ENCODE measurements at regions not wholly inside any gene's neighbourhood (a gene's known extent, or its start where the extent isn't known, plus 50 kb on each side); places are given as distances from the start of the nearest gene placed in this dataset.

DNA sequence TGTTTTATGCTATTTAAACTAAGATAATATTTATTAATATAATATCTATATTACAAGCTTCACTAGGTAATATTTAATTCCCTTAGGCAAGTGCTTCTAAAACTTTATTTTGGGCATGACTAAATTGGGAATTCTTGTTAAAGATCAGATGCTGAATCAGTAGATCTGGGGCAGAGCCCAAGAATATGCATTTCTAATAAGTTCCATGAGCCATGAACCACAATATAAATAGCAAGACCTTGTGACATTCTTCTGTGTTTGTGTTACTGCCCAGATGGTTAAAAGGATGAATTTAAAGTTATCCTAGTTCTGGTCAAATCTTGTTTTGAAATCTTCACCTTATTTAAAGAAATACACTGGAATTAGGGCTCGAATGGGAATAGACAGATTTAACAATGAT is 258.4 kb upstream of the CACNA2D1 start:
- POLR2A ChIA-PET: no interaction called here

DNA sequence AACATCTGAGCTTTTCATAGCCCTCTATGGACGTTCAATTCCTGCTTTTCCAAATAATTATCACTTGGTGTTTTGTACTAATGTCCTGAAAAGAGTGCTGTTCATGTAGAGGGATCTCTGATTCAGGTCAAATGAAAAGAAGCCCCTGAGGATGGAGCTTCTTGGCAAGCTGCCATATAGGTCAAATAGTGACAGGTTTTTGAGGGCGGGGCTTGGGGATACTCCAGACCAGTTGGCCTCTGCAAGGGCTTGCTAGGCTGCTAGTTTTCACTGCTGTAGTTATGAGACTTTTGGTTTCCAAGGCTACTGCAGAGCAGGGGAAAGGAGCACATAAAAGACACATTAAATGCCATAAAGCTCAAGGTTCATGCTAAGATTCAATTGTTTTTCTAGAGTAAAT is 257.2 kb upstream of the CACNA2D1 start:
- H3K4me2 ChIP-seq: no peak overlapping the region

More for the DNA sequence above, 258.4 kb upstream of the CACNA2D1 start:
- Histone ChIP-seq H3K4me1 (peaks cover 31% of the 10 kb centered on the region; the same call in 2 of the 3 replicates), H3K27ac (no peak overlapping the region), H3K9me3 (0 out of 3 replicates have a peak, but pooled peaks cover 3% of the 10 kb centered on the region), H3K4me3 (no peak overlapping the region), H3K4me2 (no peak overlapping the region)
- CTCF ChIA-PET: no interaction called here
- FAIRE-seq (no peak), DNase-seq (ENCODE audit: low read depth in 1 of 2, low spot score in 1 of 2) (no peak), ATAC-seq (no peak)
- 64% methylated on average over 1 of the region's 1 CpG for WGBS (ENCODE audit: missing lambda C conversion rate)
- TF ChIP-seq, protein P1, sequence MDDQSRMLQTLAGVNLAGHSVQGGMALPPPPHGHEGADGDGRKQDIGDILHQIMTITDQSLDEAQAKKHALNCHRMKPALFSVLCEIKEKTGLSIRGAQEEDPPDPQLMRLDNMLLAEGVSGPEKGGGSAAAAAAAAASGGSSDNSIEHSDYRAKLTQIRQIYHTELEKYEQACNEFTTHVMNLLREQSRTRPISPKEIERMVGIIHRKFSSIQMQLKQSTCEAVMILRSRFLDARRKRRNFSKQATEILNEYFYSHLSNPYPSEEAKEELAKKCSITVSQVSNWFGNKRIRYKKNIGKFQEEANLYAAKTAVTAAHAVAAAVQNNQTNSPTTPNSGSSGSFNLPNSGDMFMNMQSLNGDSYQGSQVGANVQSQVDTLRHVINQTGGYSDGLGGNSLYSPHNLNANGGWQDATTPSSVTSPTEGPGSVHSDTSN (IDR thresholded peaks at IDR 0.05): no peak
- TF ChIP-seq NFE2L2 (conservative IDR thresholded peaks at IDR 0.05; ENCODE audit: low read length): no peak
- no peak for TF ChIP-seq FOSB (CRISPR knock-in tag; IDR thresholded peaks at IDR 0.05)
- TF ChIP-seq NR3C1 (IDR thresholded peaks at IDR 0.05): no peak
- TF ChIP-seq KDM5A (IDR thresholded peaks at IDR 0.05): no peak
- TF ChIP-seq, protein P2, sequence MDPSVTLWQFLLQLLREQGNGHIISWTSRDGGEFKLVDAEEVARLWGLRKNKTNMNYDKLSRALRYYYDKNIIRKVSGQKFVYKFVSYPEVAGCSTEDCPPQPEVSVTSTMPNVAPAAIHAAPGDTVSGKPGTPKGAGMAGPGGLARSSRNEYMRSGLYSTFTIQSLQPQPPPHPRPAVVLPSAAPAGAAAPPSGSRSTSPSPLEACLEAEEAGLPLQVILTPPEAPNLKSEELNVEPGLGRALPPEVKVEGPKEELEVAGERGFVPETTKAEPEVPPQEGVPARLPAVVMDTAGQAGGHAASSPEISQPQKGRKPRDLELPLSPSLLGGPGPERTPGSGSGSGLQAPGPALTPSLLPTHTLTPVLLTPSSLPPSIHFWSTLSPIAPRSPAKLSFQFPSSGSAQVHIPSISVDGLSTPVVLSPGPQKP (IDR thresholded peaks at IDR 0.05; ENCODE audit: low read depth, low read length): no peak
- TF ChIP-seq, protein P3, sequence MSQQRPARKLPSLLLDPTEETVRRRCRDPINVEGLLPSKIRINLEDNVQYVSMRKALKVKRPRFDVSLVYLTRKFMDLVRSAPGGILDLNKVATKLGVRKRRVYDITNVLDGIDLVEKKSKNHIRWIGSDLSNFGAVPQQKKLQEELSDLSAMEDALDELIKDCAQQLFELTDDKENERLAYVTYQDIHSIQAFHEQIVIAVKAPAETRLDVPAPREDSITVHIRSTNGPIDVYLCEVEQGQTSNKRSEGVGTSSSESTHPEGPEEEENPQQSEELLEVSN (IDR thresholded peaks at IDR 0.05; ENCODE audit: borderline replicate concordance, low read depth): no peak
- no peak for TF ChIP-seq MAFK (IDR thresholded peaks at IDR 0.05; ENCODE audit: partially characterized antibody)

DNA sequence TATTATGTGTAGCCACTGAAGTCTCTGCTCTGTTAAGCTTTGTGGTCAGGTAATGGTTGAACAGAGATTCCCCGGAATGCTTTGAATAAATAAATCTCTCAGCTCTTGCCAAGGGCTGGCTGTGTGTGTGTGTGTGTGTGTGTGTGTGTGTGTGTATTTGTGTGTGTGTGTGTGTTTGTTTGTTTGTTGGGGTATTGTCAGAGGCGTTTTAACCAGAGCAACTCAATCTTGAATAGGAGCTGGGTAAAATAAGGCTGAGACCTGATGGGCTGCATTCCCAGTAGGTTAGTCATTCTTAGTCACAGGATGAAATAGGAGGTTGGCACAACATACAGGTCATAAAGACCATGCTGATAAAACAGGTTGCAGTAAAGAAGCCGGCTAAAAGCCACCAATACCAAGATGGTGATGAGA is 256.2 kb upstream of the CACNA2D1 start:
- ChIA-PET POLR2A (no interaction called here), CTCF (interaction anchor here (0.5 kb wide), 1 partner anchor 332 kb away, joined by 3 read pairs; no protein-coding TSS in a partner anchor)
- 14% methylated on average over 3 of the region's 3 CpGs for WGBS (ENCODE audit: missing lambda C conversion rate)
- peak in 1 of 2 experiments; percentile 60 for DNase-seq (ENCODE audit: low read depth in 1 of 2, low spot score in 1 of 2)
- TF ChIP-seq ZNF302 (CRISPR knock-in tag; IDR thresholded peaks at IDR 0.05) (no peak), FOSL2 (IDR thresholded peaks at IDR 0.05) (no peak), FOSL2 (CRISPR knock-in tag; IDR thresholded peaks at IDR 0.05) (peak; percentile 31; the same call in 1 of the 2 replicates), RNF2 (IDR thresholded peaks at IDR 0.05; ENCODE audit: borderline replicate concordance, low read depth) (no peak), GATA3 (IDR thresholded peaks at IDR 0.05; ENCODE audit: borderline replicate concordance) (0 out of 2 replicates have a peak, but pooled peaks have one; percentile 35), RARB (CRISPR knock-in tag; IDR thresholded peaks at IDR 0.05) (no peak), JUNB (IDR thresholded peaks at IDR 0.05) (peak; percentile 47), BHLHE40 (IDR thresholded peaks at IDR 0.05; ENCODE audit: low read depth, low read length) (no peak)
- TF ChIP-seq, protein P4, sequence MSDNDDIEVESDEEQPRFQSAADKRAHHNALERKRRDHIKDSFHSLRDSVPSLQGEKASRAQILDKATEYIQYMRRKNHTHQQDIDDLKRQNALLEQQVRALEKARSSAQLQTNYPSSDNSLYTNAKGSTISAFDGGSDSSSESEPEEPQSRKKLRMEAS (IDR thresholded peaks at IDR 0.05): peak; percentile 29; the same call in 1 of the 2 replicates
- TF ChIP-seq, protein P5, sequence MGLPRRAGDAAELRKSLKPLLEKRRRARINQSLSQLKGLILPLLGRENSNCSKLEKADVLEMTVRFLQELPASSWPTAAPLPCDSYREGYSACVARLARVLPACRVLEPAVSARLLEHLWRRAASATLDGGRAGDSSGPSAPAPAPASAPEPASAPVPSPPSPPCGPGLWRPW (IDR thresholded peaks at IDR 0.05): no peak
- Histone ChIP-seq H3K9me3 (0 out of 3 replicates have a peak, but pooled peaks cover 3% of the 10 kb centered on the region), H3K27ac (no peak overlapping the region; a peak in 1 of 6 replicates), H3K4me2 (peak overlapping the region; percentile 38; the same call in 2 of the 3 replicates), H3K4me1 (peaks cover 20% of the 10 kb centered on the region; the same call in 2 of the 3 replicates), H3K4me3 (no peak overlapping the region)
- peak in 1 of 2 experiments; percentile 50; a peak in 1 of 6 replicates for ATAC-seq
- no peak for FAIRE-seq

More for the DNA sequence above, 257.2 kb upstream of the CACNA2D1 start:
- DNase-seq (ENCODE audit: low read depth in 1 of 2, low spot score in 1 of 2): no peak
- CTCF ChIA-PET: interaction anchor here (1.1 kb wide), 2 partner anchors 10 to 129 kb away, joined by 3 to 4 read pairs; no protein-coding TSS in a partner anchor
- Histone ChIP-seq H3K9me3 (0 out of 3 replicates have a peak, but pooled peaks cover 3% of the 10 kb centered on the region), H3K4me1 (peaks cover 29% of the 10 kb centered on the region; the same call in 2 of the 3 replicates), H3K27ac (no peak overlapping the region), H3K4me3 (no peak overlapping the region)
- POLR2A ChIA-PET: no interaction called here
- no peak for ATAC-seq
- no peak for FAIRE-seq
- no peak for TF ChIP-seq NPAS2 (CRISPR knock-in tag; IDR thresholded peaks at IDR 0.05; ENCODE audit: borderline replicate concordance)
- TF ChIP-seq KDM5A (IDR thresholded peaks at IDR 0.05): no peak
- no peak for TF ChIP-seq EHMT2 (IDR thresholded peaks at IDR 0.05; ENCODE audit: low read depth)
- no peak for TF ChIP-seq NFE2L2 (conservative IDR thresholded peaks at IDR 0.05; ENCODE audit: low read length)
- TF ChIP-seq, protein P2 (IDR thresholded peaks at IDR 0.05; ENCODE audit: low read depth, low read length): no peak
- TF ChIP-seq ZSCAN20 (CRISPR knock-in tag; IDR thresholded peaks at IDR 0.05): no peak
- no peak for TF ChIP-seq CHD4 (IDR thresholded peaks at IDR 0.05; ENCODE audit: borderline replicate concordance)
- 78% methylated on average over 2 of the region's 2 CpGs for WGBS (ENCODE audit: missing lambda C conversion rate)

Measured in A549 (cell line).